H9 (cell line): ENCODE measurements at regions not wholly inside any gene's neighbourhood (a gene's known extent, or its start where the extent isn't known, plus 50 kb on each side); places are given as distances from the start of the nearest gene placed in this dataset.

Experiments
- DNase-seq: peaks from one replicate; pipeline ENCODE4 v3.0.0-alpha.2; 2017
- H2AFZ ChIP-seq: one replicate; pipeline ENCODE4 v1.6.1; 2013; ENCODE audit warnings: mild to moderate bottlenecking, low read length, control low read depth, moderate library complexity
- H2AK5ac ChIP-seq: 2 replicates; pipeline ENCODE4 v1.6.1; 2013; ENCODE audit warnings: low read length, control low read depth, mixed read lengths; ENCODE audit not compliant: insufficient read length
- H2BK120ac ChIP-seq: one replicate; pipeline ENCODE4 v1.6.1; 2013; ENCODE audit warnings: low read depth, mild to moderate bottlenecking, low read length, control low read depth, inconsistent platforms; ENCODE audit not compliant: poor library complexity, severe bottlenecking
- H2BK12ac ChIP-seq: 2 replicates; pipeline ENCODE4 v1.6.1; 2013; ENCODE audit warnings: low read length, control low read depth, mixed read lengths, low read depth; ENCODE audit not compliant: insufficient read length
- H2BK15ac ChIP-seq: 2 replicates; pipeline ENCODE4 v1.6.1; 2013; ENCODE audit warnings: low read depth, low read length, control low read depth
- H2BK20ac ChIP-seq: one replicate; pipeline ENCODE4 v1.6.1; 2013; ENCODE audit warnings: low read depth, mild to moderate bottlenecking, low read length, control low read depth, inconsistent platforms; ENCODE audit not compliant: poor library complexity, severe bottlenecking
- H2BK5ac ChIP-seq: 2 replicates; pipeline ENCODE4 v1.6.1; 2013; ENCODE audit warnings: low read length, control low read depth, mixed read lengths; ENCODE audit not compliant: insufficient read length
- H3K14ac ChIP-seq: 2 replicates; pipeline ENCODE4 v1.6.1; 2013; ENCODE audit warnings: low read length, control low read depth; ENCODE audit not compliant: insufficient read depth
- H3K18ac ChIP-seq: 2 replicates; pipeline ENCODE4 v1.6.1; 2013; ENCODE audit warnings: low read depth, mild to moderate bottlenecking, mixed read lengths, low read length, control low read depth; ENCODE audit not compliant: insufficient read length
- H3K23ac ChIP-seq: 2 replicates; pipeline ENCODE4 v1.6.1; 2013; ENCODE audit warnings: low read length, control low read depth, mixed read lengths, low read depth; ENCODE audit not compliant: insufficient read length
- H3K23me2 ChIP-seq: 2 replicates; pipeline ENCODE4 v1.6.1; 2013; ENCODE audit warnings: low read depth, mild to moderate bottlenecking, mixed read lengths, low read length, control low read depth; ENCODE audit not compliant: insufficient read length, poor library complexity, severe bottlenecking
- H3K27ac ChIP-seq: 2 replicates; pipeline ENCODE4 v1.5.1; 2013; ENCODE audit warnings: low read length, control low read depth, mixed read lengths, low read depth; ENCODE audit not compliant: insufficient read length
- H3K27me3 ChIP-seq: 2 replicates; pipeline ENCODE4 v1.6.1; 2013; ENCODE audit warnings: low read length, control low read depth, inconsistent platforms; ENCODE audit not compliant: insufficient read depth
- H3K4ac ChIP-seq: 2 replicates; pipeline ENCODE4 v1.6.1; 2013; ENCODE audit warnings: low read depth, mild to moderate bottlenecking, control low read depth, inconsistent platforms, low read length, moderate library complexity
- H3K4me1 ChIP-seq: 2 replicates; pipeline ENCODE4 v1.6.1; 2013; ENCODE audit warnings: low read length, control low read depth, inconsistent platforms; ENCODE audit not compliant: insufficient read depth
- H3K4me2 ChIP-seq: 2 replicates; pipeline ENCODE4 v1.6.1; 2013; ENCODE audit warnings: low read length, control low read depth, mixed read lengths; ENCODE audit not compliant: insufficient read length, insufficient read depth
- H3K56ac ChIP-seq: 2 replicates; pipeline ENCODE4 v1.6.1; 2013; ENCODE audit warnings: low read depth, mild to moderate bottlenecking, mixed read lengths, low read length, control low read depth; ENCODE audit not compliant: insufficient read length
- H3K79me1 ChIP-seq: 2 replicates; pipeline ENCODE4 v1.6.1; 2013; ENCODE audit warnings: low read depth, mild to moderate bottlenecking, moderate library complexity, low read length, control low read depth, inconsistent platforms; ENCODE audit not compliant: insufficient read depth, poor library complexity, severe bottlenecking
- H3K79me2 ChIP-seq: 2 replicates; pipeline ENCODE4 v1.6.1; 2013; ENCODE audit warnings: low read length, control low read depth, inconsistent platforms; ENCODE audit not compliant: insufficient read depth
- H3K9ac ChIP-seq: 2 replicates; pipeline ENCODE4 v1.6.1; 2013; ENCODE audit warnings: low read length, control low read depth, mixed read lengths; ENCODE audit not compliant: insufficient read length; ENCODE audit errors: extremely low read depth
- H3K9me3 ChIP-seq: one replicate; pipeline ENCODE4 v1.6.1; 2013; ENCODE audit warnings: low read depth, low read length, inconsistent platforms; ENCODE audit not compliant: control insufficient read depth
- H3T11ph ChIP-seq: one replicate; pipeline ENCODE4 v1.6.1; 2013; ENCODE audit warnings: mild to moderate bottlenecking, low read length, control low read depth, inconsistent platforms
- H4K20me1 ChIP-seq: one replicate; pipeline ENCODE4 v1.6.1; 2013; ENCODE audit not compliant: control insufficient read depth, insufficient read length, insufficient read depth
- H4K5ac ChIP-seq: 2 replicates; pipeline ENCODE4 v1.6.1; 2013; ENCODE audit warnings: low read depth, mild to moderate bottlenecking, mixed read lengths, low read length, control low read depth; ENCODE audit not compliant: insufficient read length
- H4K8ac ChIP-seq: replicated peaks from 2 replicates; pipeline ENCODE4 v1.6.1; 2013; ENCODE audit warnings: low read length, control low read depth, mixed read lengths, low read depth; ENCODE audit not compliant: insufficient read length
- H4K91ac ChIP-seq: 2 replicates; pipeline ENCODE4 v1.6.1; 2013; ENCODE audit warnings: low read depth, mild to moderate bottlenecking, moderate library complexity, mixed read lengths, low read length, control low read depth; ENCODE audit not compliant: insufficient read length
- H3K27ac Mint-ChIP-seq, 3 experiments: 2 replicates in 2 of 3; 3 replicates in 1 of 3; pipeline ENCODE4 v1.8.0; 2020 to 2021; ENCODE audit warnings: mixed read lengths in 3 of 3, mild to moderate bottlenecking in 1 of 3, moderate library complexity in 1 of 3
- H3K27me3 Mint-ChIP-seq: 2 replicates; pipeline ENCODE4 v1.8.0; 2021; ENCODE audit warnings: low read depth, mild to moderate bottlenecking, moderate library complexity, mixed read lengths
- H3K36me3 Mint-ChIP-seq, 3 experiments: 2 replicates in 2 of 3; 3 replicates in 1 of 3; pipeline ENCODE4 v1.8.0; 2020 to 2021; ENCODE audit warnings: low read depth in 3 of 3, mixed read lengths in 3 of 3; ENCODE audit not compliant: insufficient read depth in 1 of 3
- H3K4me1 Mint-ChIP-seq, 2 experiments: 2 replicates each; pipeline ENCODE4 v1.8.0; 2020; ENCODE audit warnings: mixed read lengths in 2 of 2
- H3K4me3 Mint-ChIP-seq, 2 experiments: 2 replicates in 1 of 2; 3 replicates in 1 of 2; pipeline ENCODE4 v1.8.0; 2020 to 2021; ENCODE audit warnings: mild to moderate bottlenecking in 2 of 2, mixed read lengths in 2 of 2, moderate library complexity in 1 of 2
- H3K9me3 Mint-ChIP-seq, 2 experiments: 2 replicates in 1 of 2; 3 replicates in 1 of 2; pipeline ENCODE4 v1.8.0; 2020; ENCODE audit warnings: mild to moderate bottlenecking in 2 of 2, mixed read lengths in 2 of 2, moderate library complexity in 1 of 2
- TF ChIP-seq, protein P1 (sequence below): fragments of 200-600 bp; sonication (generic); conservative IDR thresholded peaks from 3 replicates; pipeline ENCODE4 v1.8.0; 2021; ENCODE audit warnings: antibody characterized with exemption, mild to moderate bottlenecking

- no peak overlapping the region for H3K14ac ChIP-seq
- no peak overlapping the region for H4K5ac ChIP-seq
- H3T11ph ChIP-seq = no peak overlapping the region
- H3K4me3 Mint-ChIP-seq = no peak overlapping the region
- no peak overlapping the region for H3K9ac ChIP-seq
- no peaks in the 10 kb centered on the region for H3K4me1 Mint-ChIP-seq
- no peaks in the 10 kb centered on the region for H3K27me3 ChIP-seq
- H2AK5ac ChIP-seq = no peak overlapping the region
- no peaks in the 10 kb centered on the region for H4K20me1 ChIP-seq
- no peak overlapping the region for H4K8ac ChIP-seq
- H3K4me1 ChIP-seq = no peaks in the 10 kb centered on the region
- H3K27ac ChIP-seq = no peak overlapping the region
- no peak overlapping the region for H3K4me2 ChIP-seq
- no peak overlapping the region for H2BK120ac ChIP-seq
- no peaks in the 10 kb centered on the region for H3K79me2 ChIP-seq
- TF ChIP-seq, protein P1, sequence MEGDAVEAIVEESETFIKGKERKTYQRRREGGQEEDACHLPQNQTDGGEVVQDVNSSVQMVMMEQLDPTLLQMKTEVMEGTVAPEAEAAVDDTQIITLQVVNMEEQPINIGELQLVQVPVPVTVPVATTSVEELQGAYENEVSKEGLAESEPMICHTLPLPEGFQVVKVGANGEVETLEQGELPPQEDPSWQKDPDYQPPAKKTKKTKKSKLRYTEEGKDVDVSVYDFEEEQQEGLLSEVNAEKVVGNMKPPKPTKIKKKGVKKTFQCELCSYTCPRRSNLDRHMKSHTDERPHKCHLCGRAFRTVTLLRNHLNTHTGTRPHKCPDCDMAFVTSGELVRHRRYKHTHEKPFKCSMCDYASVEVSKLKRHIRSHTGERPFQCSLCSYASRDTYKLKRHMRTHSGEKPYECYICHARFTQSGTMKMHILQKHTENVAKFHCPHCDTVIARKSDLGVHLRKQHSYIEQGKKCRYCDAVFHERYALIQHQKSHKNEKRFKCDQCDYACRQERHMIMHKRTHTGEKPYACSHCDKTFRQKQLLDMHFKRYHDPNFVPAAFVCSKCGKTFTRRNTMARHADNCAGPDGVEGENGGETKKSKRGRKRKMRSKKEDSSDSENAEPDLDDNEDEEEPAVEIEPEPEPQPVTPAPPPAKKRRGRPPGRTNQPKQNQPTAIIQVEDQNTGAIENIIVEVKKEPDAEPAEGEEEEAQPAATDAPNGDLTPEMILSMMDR = no peak
- no peaks in the 10 kb centered on the region; the same call in 1 of the 2 replicates for H3K27me3 Mint-ChIP-seq
- no peak overlapping the region for H3K4ac ChIP-seq
- H2BK20ac ChIP-seq = no peak overlapping the region
- no peak overlapping the region for H2AFZ ChIP-seq
- H3K56ac ChIP-seq = no peak overlapping the region
- peaks cover 0 to 4% of the 10 kb centered on the region in 2 experiments; a peak in 2 of 5 replicates for H3K9me3 Mint-ChIP-seq
- no peak overlapping the region for H3K23ac ChIP-seq
- no peaks in the 10 kb centered on the region for H3K79me1 ChIP-seq
- no peak overlapping the region for H2BK5ac ChIP-seq
- no peak overlapping the region for H2BK12ac ChIP-seq
- no peak for DNase-seq
- H3K36me3 Mint-ChIP-seq = no peaks in the 10 kb centered on the region
- H2BK15ac ChIP-seq = no peak overlapping the region
- no peak overlapping the region for H3K27ac Mint-ChIP-seq
- H3K18ac ChIP-seq = no peak overlapping the region
- no peaks in the 10 kb centered on the region for H3K23me2 ChIP-seq
- no peaks in the 10 kb centered on the region for H3K9me3 ChIP-seq
- H4K91ac ChIP-seq = no peak overlapping the region
Observed at GRCh38 chr11:27848423-27848822, 148.2 kb upstream of the BDNF start.
